ENCODE measurements at regions not wholly inside any gene's neighbourhood (a gene's known extent, or its start where the extent isn't known, plus 50 kb on each side); places are given as distances from the start of the nearest gene placed in this dataset.

DNA sequence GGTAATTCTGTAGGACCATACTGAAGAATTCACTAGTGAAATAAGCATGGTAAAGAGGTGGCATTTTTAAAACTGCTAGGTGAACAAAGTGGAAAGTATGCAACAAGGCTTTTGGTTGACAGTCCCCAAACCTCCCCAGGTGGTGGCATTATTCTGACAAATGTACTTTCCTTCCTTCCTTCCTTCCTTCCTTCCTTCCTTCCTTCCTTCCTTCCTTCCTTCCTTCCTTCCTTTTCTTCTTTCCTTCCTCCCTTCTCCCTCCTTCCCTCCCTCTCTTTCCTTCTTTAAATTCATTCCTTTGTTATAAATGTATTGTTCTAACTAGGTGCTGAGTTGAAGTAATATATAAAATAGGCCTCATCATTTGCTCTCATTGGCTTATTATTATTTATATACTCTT, 284.7 kb upstream of the ANO5 start:
- no peaks in the 10 kb centered on the region for H3K9me3 ChIP-seq (ENCODE audit: control insufficient read depth in 1 of 2, insufficient read depth in 1 of 2, low read length in 2 of 2)
- ChIA-PET POLR2A (no interaction called here), CTCF (no interaction called here)

DNA sequence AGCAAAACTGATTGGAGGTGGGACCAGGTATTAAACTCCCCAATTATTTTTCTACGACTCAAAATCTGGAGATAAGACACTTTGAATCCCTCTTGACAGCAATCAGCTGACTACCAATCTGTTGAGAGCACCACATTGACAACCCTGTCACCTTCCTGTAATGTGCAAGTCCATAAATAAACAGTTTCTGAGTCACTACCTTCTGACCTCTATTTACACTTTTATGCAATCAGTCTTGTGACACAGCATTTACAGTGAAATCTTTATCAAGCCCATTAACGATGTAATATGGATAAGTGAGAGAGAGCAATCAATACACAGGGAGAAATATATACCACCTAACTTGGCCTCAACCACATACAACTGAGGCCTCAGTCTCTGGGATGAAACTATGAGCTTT, 283.7 kb upstream of the ANO5 start:
- ATAC-seq (ENCODE audit: poor library complexity): no peak
- CTCF ChIA-PET: no interaction called here
- TF ChIP-seq, protein P1, sequence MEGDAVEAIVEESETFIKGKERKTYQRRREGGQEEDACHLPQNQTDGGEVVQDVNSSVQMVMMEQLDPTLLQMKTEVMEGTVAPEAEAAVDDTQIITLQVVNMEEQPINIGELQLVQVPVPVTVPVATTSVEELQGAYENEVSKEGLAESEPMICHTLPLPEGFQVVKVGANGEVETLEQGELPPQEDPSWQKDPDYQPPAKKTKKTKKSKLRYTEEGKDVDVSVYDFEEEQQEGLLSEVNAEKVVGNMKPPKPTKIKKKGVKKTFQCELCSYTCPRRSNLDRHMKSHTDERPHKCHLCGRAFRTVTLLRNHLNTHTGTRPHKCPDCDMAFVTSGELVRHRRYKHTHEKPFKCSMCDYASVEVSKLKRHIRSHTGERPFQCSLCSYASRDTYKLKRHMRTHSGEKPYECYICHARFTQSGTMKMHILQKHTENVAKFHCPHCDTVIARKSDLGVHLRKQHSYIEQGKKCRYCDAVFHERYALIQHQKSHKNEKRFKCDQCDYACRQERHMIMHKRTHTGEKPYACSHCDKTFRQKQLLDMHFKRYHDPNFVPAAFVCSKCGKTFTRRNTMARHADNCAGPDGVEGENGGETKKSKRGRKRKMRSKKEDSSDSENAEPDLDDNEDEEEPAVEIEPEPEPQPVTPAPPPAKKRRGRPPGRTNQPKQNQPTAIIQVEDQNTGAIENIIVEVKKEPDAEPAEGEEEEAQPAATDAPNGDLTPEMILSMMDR (IDR thresholded peaks at IDR 0.05): no peak
- Histone ChIP-seq H3K4me1 (ENCODE audit: insufficient read depth, low read length) (no peaks in the 10 kb centered on the region), H3K4me3 (ENCODE audit: low read length) (no peak overlapping the region), H3K27ac (ENCODE audit: low read depth in 1 of 2, low read length in 2 of 2) (no peak overlapping the region), H3K36me3 (ENCODE audit: insufficient read depth, low read length) (no peaks in the 10 kb centered on the region), H3K27me3 (ENCODE audit: control insufficient read depth in 1 of 2, insufficient read depth in 2 of 2, low read length in 2 of 2) (no peaks in the 10 kb centered on the region), H3K9me3 (ENCODE audit: control insufficient read depth in 1 of 2, insufficient read depth in 1 of 2, low read length in 2 of 2) (no peaks in the 10 kb centered on the region)
- Mint-ChIP-seq H3K9me3 (peaks cover 6% of the 10 kb centered on the region), H3K36me3 (ENCODE audit: low read depth) (no peaks in the 10 kb centered on the region), H3K27me3 (no peaks in the 10 kb centered on the region), H3K4me1 (ENCODE audit: low read depth) (no peaks in the 10 kb centered on the region), H3K27ac (no peak overlapping the region), H3K4me3 (no peak overlapping the region)
- DNase-seq: peak in 2 of 14 experiments; percentile 7 to 22
- POLR2A ChIA-PET: no interaction called here
- intact Hi-C loops (cut with DNase I, micrococcal nuclease): no loop called here

More for the DNA sequence above, 284.7 kb upstream of the ANO5 start:
- no peak overlapping the region for H3K27ac Mint-ChIP-seq
- no peak overlapping the region for H3K4me3 Mint-ChIP-seq
- H3K27me3 Mint-ChIP-seq: no peaks in the 10 kb centered on the region
- H3K4me1 Mint-ChIP-seq (ENCODE audit: low read depth): no peaks in the 10 kb centered on the region
- H3K4me3 ChIP-seq (ENCODE audit: low read length): no peak overlapping the region
- H3K9me3 Mint-ChIP-seq: peaks cover 5% of the 10 kb centered on the region
- TF ChIP-seq, protein P1 (IDR thresholded peaks at IDR 0.05): no peak
- H3K36me3 ChIP-seq (ENCODE audit: insufficient read depth, low read length): no peaks in the 10 kb centered on the region
- H3K4me1 ChIP-seq (ENCODE audit: insufficient read depth, low read length): no peaks in the 10 kb centered on the region
- no peak for DNase-seq
- no peak for ATAC-seq (ENCODE audit: poor library complexity)
- no peaks in the 10 kb centered on the region for H3K36me3 Mint-ChIP-seq (ENCODE audit: low read depth)
- no peak overlapping the region for H3K27ac ChIP-seq (ENCODE audit: low read depth in 1 of 2, low read length in 2 of 2)
- intact Hi-C loops (cut with DNase I, micrococcal nuclease): no loop called here
- no peaks in the 10 kb centered on the region for H3K27me3 ChIP-seq (ENCODE audit: control insufficient read depth in 1 of 2, insufficient read depth in 2 of 2, low read length in 2 of 2)

DNA sequence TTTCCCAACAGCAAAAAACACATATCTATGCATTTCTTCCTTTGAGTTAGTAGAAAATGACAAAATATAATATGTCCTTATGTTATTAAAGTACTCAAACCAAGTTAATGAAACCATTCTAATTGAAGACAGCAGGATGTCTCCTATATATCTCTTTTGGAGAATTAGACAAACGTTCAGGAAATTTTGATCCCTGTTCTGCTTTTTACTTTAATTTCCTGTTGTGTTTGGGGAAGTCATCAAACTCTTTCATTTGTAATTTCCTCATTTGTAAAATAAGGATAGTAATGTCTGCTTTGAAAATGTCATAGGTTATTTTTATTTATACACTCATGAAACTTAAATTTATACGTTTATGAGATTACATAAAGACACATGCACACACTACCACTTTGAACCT, 281.8 kb upstream of the ANO5 start:
- Mint-ChIP-seq H3K36me3 (ENCODE audit: low read depth) (no peaks in the 10 kb centered on the region), H3K4me3 (no peak overlapping the region), H3K4me1 (ENCODE audit: low read depth) (no peaks in the 10 kb centered on the region), H3K27me3 (no peaks in the 10 kb centered on the region), H3K9me3 (peaks cover 16% of the 10 kb centered on the region), H3K27ac (no peak overlapping the region)
- Histone ChIP-seq H3K36me3 (ENCODE audit: insufficient read depth, low read length) (no peaks in the 10 kb centered on the region), H3K27ac (ENCODE audit: low read depth in 1 of 2, low read length in 2 of 2) (no peak overlapping the region), H3K4me3 (ENCODE audit: low read length) (no peak overlapping the region), H3K9me3 (ENCODE audit: control insufficient read depth in 1 of 2, insufficient read depth in 1 of 2, low read length in 2 of 2) (no peaks in the 10 kb centered on the region), H3K27me3 (ENCODE audit: control insufficient read depth in 1 of 2, insufficient read depth in 2 of 2, low read length in 2 of 2) (no peaks in the 10 kb centered on the region), H3K4me1 (ENCODE audit: insufficient read depth, low read length) (no peaks in the 10 kb centered on the region)
- ATAC-seq (ENCODE audit: poor library complexity): no peak
- intact Hi-C loops (cut with DNase I, micrococcal nuclease): no loop called here
- TF ChIP-seq, protein P1 (IDR thresholded peaks at IDR 0.05): no peak
- DNase-seq: no peak
- CTCF ChIA-PET: no interaction called here
- POLR2A ChIA-PET: no interaction called here

All from CD4-positive, alpha-beta T cell (primary cell).